K562 (cell line): ENCODE measurements at regions not wholly inside any gene's neighbourhood (a gene's known extent, or its start where the extent isn't known, plus 50 kb on each side); places are given as distances from the start of the nearest gene placed in this dataset.

ENCODE experiments used
- CBFB ChIP-seq: sonication (generic); formaldehyde crosslinking; IDR thresholded peaks from 2 replicates; pipeline ENCODE4 v1.4.0; 2020; ENCODE audit warnings: mild to moderate bottlenecking, missing genetic modification reagents
- SMC3 ChIP-seq: conservative IDR thresholded peaks from 2 replicates; pipeline ENCODE4 v1.6.1; 2011; ENCODE audit warnings: low read depth, low read length, improper control_type of control experiment; ENCODE audit not compliant: insufficient read depth
- TAF7 ChIP-seq: fragments of 450-650 bp; IDR thresholded peaks from 2 replicates; pipeline ENCODE4 v1.6.1; 2016; ENCODE audit warnings: missing genetic modification characterization, missing compliant biosample characterization
- TF ChIP-seq, protein P1 (sequence below): fragments of 450-650 bp; IDR thresholded peaks from 2 replicates; pipeline ENCODE4 v1.6.1; 2016; ENCODE audit warnings: missing biosample characterization, missing genetic modification characterization

DNA sequence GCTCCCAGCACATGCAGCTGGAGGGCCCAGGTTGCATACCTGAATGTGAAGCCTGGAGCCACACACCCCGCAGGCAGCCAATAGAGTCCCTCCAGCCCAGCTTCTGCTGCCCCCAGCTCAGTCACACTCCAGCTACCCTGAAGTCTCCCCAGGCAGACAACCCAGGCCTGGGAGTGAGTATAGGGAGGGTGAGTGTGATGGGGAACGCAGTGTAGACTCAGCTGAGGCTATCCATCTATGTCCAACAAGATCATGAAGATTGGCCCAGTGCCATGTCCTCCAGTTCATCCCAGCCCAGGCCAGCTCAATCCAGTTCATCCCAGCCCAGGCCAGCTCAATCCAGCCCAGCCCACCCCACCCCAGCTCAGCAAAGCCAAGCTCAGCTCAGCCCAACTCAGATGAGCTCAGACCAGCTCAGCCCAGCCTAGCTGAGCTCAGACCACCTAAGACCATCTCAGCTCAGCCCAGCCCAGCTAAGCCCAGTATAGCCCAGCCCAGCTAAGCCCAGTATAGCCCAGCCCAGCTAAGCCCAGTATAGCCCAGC is 330.4 kb downstream of the TMEM121 start:
- TF ChIP-seq TAF7 (tag) (no peak), SMC3 (no peak), CBFB (CRISPR knock-in tag) (no peak)
- TF ChIP-seq, protein P1, sequence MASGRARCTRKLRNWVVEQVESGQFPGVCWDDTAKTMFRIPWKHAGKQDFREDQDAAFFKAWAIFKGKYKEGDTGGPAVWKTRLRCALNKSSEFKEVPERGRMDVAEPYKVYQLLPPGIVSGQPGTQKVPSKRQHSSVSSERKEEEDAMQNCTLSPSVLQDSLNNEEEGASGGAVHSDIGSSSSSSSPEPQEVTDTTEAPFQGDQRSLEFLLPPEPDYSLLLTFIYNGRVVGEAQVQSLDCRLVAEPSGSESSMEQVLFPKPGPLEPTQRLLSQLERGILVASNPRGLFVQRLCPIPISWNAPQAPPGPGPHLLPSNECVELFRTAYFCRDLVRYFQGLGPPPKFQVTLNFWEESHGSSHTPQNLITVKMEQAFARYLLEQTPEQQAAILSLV: no peak
